Stimulated activated naive CD8-positive, alpha-beta T cell treated with anti-CD3 and anti-CD28 coated beads, Interleukin-15, Interleukin-2, amounts not matched to agents 100 ng/mL and 50 ng/mL, for 24 hours (primary cell): ENCODE measurements at regions not wholly inside any gene's neighbourhood (a gene's known extent, or its start where the extent isn't known, plus 50 kb on each side); places are given as distances from the start of the nearest gene placed in this dataset.

Experiments
- H3K27ac Mint-ChIP-seq: one replicate; pipeline ENCODE4 v1.8.0; 2021; ENCODE audit warnings: mild to moderate bottlenecking, mixed read lengths
- H3K27me3 Mint-ChIP-seq: one replicate; pipeline ENCODE4 v1.8.0; 2021; ENCODE audit warnings: mixed read lengths
- H3K36me3 Mint-ChIP-seq: one replicate; pipeline ENCODE4 v1.8.0; 2021; ENCODE audit warnings: low read depth, mixed read lengths
- H3K4me1 Mint-ChIP-seq: one replicate; pipeline ENCODE4 v1.8.0; 2021; ENCODE audit warnings: low read depth, mixed read lengths
- H3K4me3 Mint-ChIP-seq: one replicate; pipeline ENCODE4 v1.8.0; 2021; ENCODE audit warnings: mild to moderate bottlenecking, mixed read lengths
- H3K9me3 Mint-ChIP-seq: one replicate; pipeline ENCODE4 v1.8.0; 2021; ENCODE audit warnings: mixed read lengths

DNA sequence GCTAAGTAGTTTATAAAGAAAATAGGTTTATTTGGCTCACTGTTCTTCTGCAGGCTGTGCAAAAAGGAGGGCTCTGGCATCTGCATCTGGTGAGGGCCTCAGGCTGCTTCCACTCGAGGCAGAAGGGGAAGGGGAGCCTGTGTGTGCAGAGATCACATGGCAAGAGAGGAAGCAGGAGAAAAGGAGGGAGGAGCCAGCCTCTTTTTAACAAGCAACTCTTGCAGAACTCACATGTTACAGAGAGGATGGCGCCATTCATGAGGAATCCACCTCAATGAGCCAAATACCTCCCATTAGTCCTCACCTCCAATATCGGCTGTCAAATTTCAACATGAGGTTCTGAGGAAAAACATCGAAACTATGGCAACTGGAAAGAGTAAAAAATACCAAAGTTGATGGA, 666.6 kb upstream of the SLC35B3 start:
- no peaks in the 10 kb centered on the region for H3K36me3 Mint-ChIP-seq
- no peak overlapping the region for H3K27ac Mint-ChIP-seq
- H3K27me3 Mint-ChIP-seq: no peaks in the 10 kb centered on the region
- no peaks in the 10 kb centered on the region for H3K4me1 Mint-ChIP-seq
- H3K4me3 Mint-ChIP-seq: no peak overlapping the region
- H3K9me3 Mint-ChIP-seq: no peaks in the 10 kb centered on the region

DNA sequence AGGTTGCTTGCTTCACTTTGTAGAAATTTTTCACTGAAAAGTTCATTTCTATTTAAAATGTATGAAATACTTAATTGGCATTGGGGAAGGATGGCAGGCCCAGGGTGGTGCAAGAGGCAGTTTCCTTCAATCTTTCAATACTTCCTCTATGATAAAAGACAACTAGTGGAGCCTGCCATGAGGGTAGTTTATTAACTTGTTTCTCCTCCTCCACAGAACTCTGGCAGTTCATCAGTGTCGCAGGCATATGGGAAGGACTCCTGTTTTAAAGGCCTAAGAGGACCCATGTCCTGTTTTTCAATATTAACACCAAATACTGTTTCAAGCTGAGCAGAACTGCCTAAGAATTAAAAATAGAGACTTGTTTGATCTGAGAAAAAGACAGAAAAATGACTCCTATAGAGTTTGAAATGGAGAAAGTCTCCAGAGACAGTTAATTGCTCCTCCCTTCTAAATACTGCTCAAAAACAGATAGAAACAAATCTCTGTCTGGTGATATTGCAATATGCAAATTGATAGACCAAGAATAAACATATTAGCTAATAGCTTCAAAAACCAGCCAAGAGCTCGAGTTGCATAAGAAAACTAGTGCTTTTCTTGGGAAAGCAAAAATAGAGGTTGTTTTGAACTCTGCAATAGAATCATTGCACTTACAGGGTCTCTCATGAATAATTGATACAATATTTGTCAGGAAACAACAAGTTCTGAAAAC, 665.7 kb upstream of the SLC35B3 start:
- no peaks in the 10 kb centered on the region for H3K9me3 Mint-ChIP-seq
- no peak overlapping the region for H3K27ac Mint-ChIP-seq
- no peaks in the 10 kb centered on the region for H3K27me3 Mint-ChIP-seq
- no peak overlapping the region for H3K4me3 Mint-ChIP-seq
- no peaks in the 10 kb centered on the region for H3K4me1 Mint-ChIP-seq
- H3K36me3 Mint-ChIP-seq: no peaks in the 10 kb centered on the region

- H3K27ac Mint-ChIP-seq: no peak overlapping the region
- H3K36me3 Mint-ChIP-seq: no peaks in the 10 kb centered on the region
- H3K4me1 Mint-ChIP-seq: no peaks in the 10 kb centered on the region
- peaks cover 5% of the 10 kb centered on the region for H3K9me3 Mint-ChIP-seq
- no peaks in the 10 kb centered on the region for H3K27me3 Mint-ChIP-seq
- no peak overlapping the region for H3K4me3 Mint-ChIP-seq
Observed at GRCh38 chr6:9095729-9096128, 660.4 kb upstream of the SLC35B3 start.

- Mint-ChIP-seq H3K36me3 (no peaks in the 10 kb centered on the region), H3K9me3 (peaks cover 5% of the 10 kb centered on the region), H3K4me1 (no peaks in the 10 kb centered on the region), H3K4me3 (no peak overlapping the region), H3K27ac (no peak overlapping the region), H3K27me3 (no peaks in the 10 kb centered on the region)
Observed at GRCh38 chr6:9095137-9095536, 659.8 kb upstream of the SLC35B3 start.

- no peaks in the 10 kb centered on the region for H3K36me3 Mint-ChIP-seq
- no peaks in the 10 kb centered on the region for H3K27me3 Mint-ChIP-seq
- H3K27ac Mint-ChIP-seq: no peak overlapping the region
- peaks cover 3% of the 10 kb centered on the region for H3K9me3 Mint-ChIP-seq
- no peak overlapping the region for H3K4me3 Mint-ChIP-seq
- no peaks in the 10 kb centered on the region for H3K4me1 Mint-ChIP-seq
Observed at GRCh38 chr6:9089724-9090123, 654.4 kb upstream of the SLC35B3 start.

DNA sequence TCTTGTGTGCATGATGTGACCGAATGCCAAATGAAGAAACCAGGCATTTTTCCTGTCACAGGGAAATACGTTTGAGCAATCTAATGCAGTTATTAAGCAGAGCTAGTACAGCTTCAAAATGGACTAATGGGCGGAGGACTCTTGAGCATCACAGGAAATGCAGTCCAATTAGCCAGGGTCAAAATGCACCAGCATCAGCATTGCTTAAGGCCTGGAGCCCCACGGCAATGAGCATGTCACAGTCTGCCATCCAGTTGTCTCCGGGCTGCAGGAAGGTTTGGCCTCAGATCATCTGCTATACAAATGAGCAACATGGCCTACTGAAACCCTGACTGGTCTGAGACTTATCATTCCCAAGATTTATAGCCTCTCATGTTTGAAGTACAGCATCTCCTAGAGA, 652.1 kb upstream of the SLC35B3 start:
- Mint-ChIP-seq H3K27ac (no peak overlapping the region), H3K4me3 (no peak overlapping the region), H3K9me3 (peaks cover 3% of the 10 kb centered on the region), H3K4me1 (no peaks in the 10 kb centered on the region), H3K27me3 (no peaks in the 10 kb centered on the region), H3K36me3 (no peaks in the 10 kb centered on the region)

DNA sequence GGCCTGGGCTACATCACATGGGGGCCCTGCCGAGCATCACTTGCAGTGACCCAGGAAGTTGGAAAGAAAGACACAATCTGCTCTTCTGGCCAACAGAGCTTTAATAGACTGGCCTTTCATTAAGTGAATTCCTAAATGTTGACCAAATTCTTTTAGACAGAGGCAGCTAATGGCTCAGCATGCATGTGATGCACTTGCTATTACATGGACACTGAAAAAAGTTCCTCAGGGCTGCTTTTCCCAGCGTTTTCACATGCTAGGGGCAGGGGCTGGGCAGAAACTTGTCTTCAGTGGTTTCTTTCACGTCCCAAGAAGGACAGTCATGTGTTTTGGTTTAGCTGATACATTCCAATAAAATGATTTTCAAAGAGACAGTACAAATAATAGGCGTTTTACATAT, 651.0 kb upstream of the SLC35B3 start:
- Mint-ChIP-seq H3K27me3 (no peaks in the 10 kb centered on the region), H3K4me3 (no peak overlapping the region), H3K27ac (no peak overlapping the region), H3K4me1 (no peaks in the 10 kb centered on the region), H3K36me3 (no peaks in the 10 kb centered on the region), H3K9me3 (peaks cover 3% of the 10 kb centered on the region)

GRCh38 chr6:9085709-9086070, 650.3 kb upstream of the SLC35B3 start:
- Mint-ChIP-seq H3K27ac (no peak overlapping the region), H3K4me1 (no peaks in the 10 kb centered on the region), H3K27me3 (no peaks in the 10 kb centered on the region), H3K9me3 (peaks cover 3% of the 10 kb centered on the region), H3K4me3 (no peak overlapping the region), H3K36me3 (no peaks in the 10 kb centered on the region)

DNA sequence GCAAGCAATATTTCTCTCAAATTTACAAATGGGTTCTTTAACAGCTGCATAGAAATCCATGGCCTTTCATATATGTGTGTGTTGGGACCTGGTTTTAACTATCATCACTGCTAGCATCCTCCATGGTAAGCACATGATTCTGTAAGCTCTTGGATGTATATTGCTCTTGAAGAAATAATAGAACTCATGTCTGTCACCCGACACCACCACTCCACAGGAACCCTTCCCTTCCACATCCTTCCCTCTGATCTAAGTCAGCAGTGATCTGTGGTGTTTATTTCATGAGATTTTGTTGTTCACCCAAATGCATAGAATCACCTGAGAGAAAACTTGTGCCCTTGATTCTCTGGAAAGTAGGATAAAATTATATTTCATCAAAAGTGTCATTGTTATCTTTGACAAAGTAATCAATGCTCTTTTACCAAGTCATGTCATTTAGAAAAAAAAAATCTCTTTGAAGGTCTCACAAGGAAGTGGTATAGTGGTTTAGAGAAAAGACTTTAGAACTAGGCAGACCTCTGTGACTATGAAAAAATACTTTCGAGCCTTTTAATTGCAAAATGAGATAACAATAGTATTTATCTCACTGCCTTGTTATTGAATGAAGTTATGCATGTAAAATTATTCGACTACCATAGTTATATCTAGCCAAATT, 649.8 kb upstream of the SLC35B3 start:
- no peak overlapping the region for H3K27ac Mint-ChIP-seq
- no peaks in the 10 kb centered on the region for H3K27me3 Mint-ChIP-seq

GRCh38 chr6:9083108-9083507, 647.8 kb upstream of the SLC35B3 start:
- Mint-ChIP-seq H3K9me3 (peaks cover under 1% of the 10 kb centered on the region), H3K36me3 (no peaks in the 10 kb centered on the region), H3K27ac (no peak overlapping the region), H3K27me3 (no peaks in the 10 kb centered on the region), H3K4me3 (no peak overlapping the region), H3K4me1 (no peaks in the 10 kb centered on the region)

More for the DNA sequence above, 649.8 kb upstream of the SLC35B3 start:
- H3K4me3 Mint-ChIP-seq: no peak overlapping the region
- no peaks in the 10 kb centered on the region for H3K36me3 Mint-ChIP-seq
- no peaks in the 10 kb centered on the region for H3K4me1 Mint-ChIP-seq
- peaks cover 3% of the 10 kb centered on the region for H3K9me3 Mint-ChIP-seq

DNA sequence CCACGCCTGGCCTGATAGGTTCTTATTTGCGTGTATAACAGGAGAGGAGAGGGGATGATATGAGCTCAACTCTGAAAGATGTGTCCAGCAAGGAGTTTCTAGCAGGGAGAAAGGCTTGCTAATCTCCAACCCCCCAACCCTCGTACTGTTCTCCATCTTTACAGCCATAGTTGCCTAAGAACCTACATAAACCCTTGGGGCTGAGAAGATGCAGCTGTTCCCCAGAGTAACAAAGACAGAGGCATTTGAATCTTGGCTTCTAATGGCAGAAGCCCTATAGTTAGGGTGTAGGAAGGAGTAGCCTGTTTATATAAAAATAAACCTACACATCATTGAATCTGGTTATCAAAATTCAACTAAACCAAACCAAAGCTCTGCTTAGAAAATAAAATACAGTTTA, 631.4 kb upstream of the SLC35B3 start:
- H3K27me3 Mint-ChIP-seq: no peaks in the 10 kb centered on the region
- no peaks in the 10 kb centered on the region for H3K9me3 Mint-ChIP-seq
- H3K27ac Mint-ChIP-seq: no peak overlapping the region
- no peaks in the 10 kb centered on the region for H3K4me1 Mint-ChIP-seq
- no peaks in the 10 kb centered on the region for H3K36me3 Mint-ChIP-seq
- H3K4me3 Mint-ChIP-seq: no peak overlapping the region

- Mint-ChIP-seq H3K4me1 (no peaks in the 10 kb centered on the region), H3K27me3 (no peaks in the 10 kb centered on the region), H3K4me3 (no peak overlapping the region), H3K9me3 (no peaks in the 10 kb centered on the region), H3K36me3 (no peaks in the 10 kb centered on the region), H3K27ac (no peak overlapping the region)
Observed at GRCh38 chr6:9064156-9064555, 628.8 kb upstream of the SLC35B3 start.

DNA sequence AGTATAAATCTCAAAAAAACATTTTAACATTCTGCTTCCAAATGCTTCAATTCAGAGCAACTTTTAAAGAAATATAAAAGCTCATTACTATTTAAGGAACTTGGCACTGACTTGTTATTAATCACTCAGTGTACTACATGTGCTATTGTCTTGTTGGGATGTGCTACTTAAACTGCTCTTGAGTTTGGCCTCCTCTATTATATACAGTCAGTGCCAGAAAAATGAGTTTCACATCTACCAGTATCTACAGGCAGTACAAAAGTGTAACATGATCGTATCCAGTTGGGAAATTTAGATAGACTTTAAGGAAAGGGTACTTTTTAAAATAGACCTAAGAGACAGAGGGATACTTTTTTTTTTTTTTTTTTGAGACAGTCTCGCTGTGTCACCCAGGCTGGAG, 627.3 kb upstream of the SLC35B3 start:
- Mint-ChIP-seq H3K4me1 (no peaks in the 10 kb centered on the region), H3K4me3 (no peak overlapping the region), H3K27ac (no peak overlapping the region), H3K36me3 (no peaks in the 10 kb centered on the region), H3K9me3 (no peaks in the 10 kb centered on the region), H3K27me3 (no peaks in the 10 kb centered on the region)

GRCh38 chr6:9057937-9058336, 622.6 kb upstream of the SLC35B3 start:
- H3K27me3 Mint-ChIP-seq: no peaks in the 10 kb centered on the region
- no peaks in the 10 kb centered on the region for H3K4me1 Mint-ChIP-seq
- H3K27ac Mint-ChIP-seq: no peak overlapping the region
- no peaks in the 10 kb centered on the region for H3K9me3 Mint-ChIP-seq
- H3K4me3 Mint-ChIP-seq: no peak overlapping the region
- H3K36me3 Mint-ChIP-seq: no peaks in the 10 kb centered on the region

- H3K36me3 Mint-ChIP-seq: no peaks in the 10 kb centered on the region
- no peaks in the 10 kb centered on the region for H3K9me3 Mint-ChIP-seq
- no peaks in the 10 kb centered on the region for H3K4me1 Mint-ChIP-seq
- no peak overlapping the region for H3K4me3 Mint-ChIP-seq
- H3K27me3 Mint-ChIP-seq: no peaks in the 10 kb centered on the region
- H3K27ac Mint-ChIP-seq: no peak overlapping the region
Observed at GRCh38 chr6:9056556-9056955, 621.2 kb upstream of the SLC35B3 start.

DNA sequence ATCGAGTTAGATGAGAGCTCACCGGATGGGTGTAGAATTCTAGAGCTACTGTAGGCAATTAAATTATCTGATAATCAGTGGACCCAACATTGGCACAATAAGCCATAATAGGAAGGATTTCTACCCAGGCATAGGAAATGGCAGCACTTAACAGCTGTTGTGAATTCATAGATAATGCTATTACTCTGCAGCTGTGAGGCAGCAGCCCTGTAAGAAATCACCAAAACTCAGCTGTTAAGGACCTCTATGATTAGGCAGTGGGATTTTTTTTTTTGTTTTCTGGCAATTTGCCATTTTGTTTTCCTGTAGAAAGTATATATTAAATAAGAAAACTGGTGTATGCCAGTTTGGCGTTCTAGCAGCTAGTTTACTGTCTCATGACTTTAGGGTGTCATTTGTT, 609.1 kb upstream of the SLC35B3 start:
- Mint-ChIP-seq H3K27me3 (no peaks in the 10 kb centered on the region), H3K9me3 (peaks cover 11% of the 10 kb centered on the region), H3K4me3 (no peak overlapping the region), H3K4me1 (no peaks in the 10 kb centered on the region), H3K27ac (no peak overlapping the region), H3K36me3 (no peaks in the 10 kb centered on the region)
